NOMO-1 treated with DMSO at 0.1 percent for 48 hours (cell line): ENCODE measurements at regions not wholly inside any gene's neighbourhood (a gene's known extent, or its start where the extent isn't known, plus 50 kb on each side); places are given as distances from the start of the nearest gene placed in this dataset.
A peak's percentile ranks its signal among the peaks of the same experiment; 100 is the strongest.
"Not testable (repeated sequence)": the region's sequence is repeated elsewhere in the genome, so short reads cannot be mapped to it uniquely, and the experiment has no call there.

Source experiments
- DNase-seq: peaks from one replicate; lab custom pipeline; 2025; ENCODE audit not compliant: unreplicated experiment; lab: John Stamatoyannopoulos, UW

GRCh38 chr5:17364987-17365810 is 132.8 kb upstream of the TAF11L2 start:
- DNase-seq, result no peak

- DNase-seq, result no peak
These were observed 132.3 kb upstream of the TAF11L2 start for GRCh38 chr5:17365811-17366138.

- DNase-seq, result no peak
These were observed 130.7 kb upstream of the TAF11L2 start for GRCh38 chr5:17367256-17367840.

GRCh38 chr5:17370651-17371050 is 127.4 kb upstream of the TAF11L2 start:
- no peak for DNase-seq

GRCh38 chr5:17373406-17373805 is 124.6 kb upstream of the TAF11L2 start:
- peak; percentile 70 for DNase-seq

- DNase-seq, result no peak
These were observed 124.0 kb upstream of the TAF11L2 start for GRCh38 chr5:17373814-17374556.

GRCh38 chr5:17374973-17375742 is 122.9 kb upstream of the TAF11L2 start:
- no peak for DNase-seq

GRCh38 chr5:17375886-17376285 is 122.1 kb upstream of the TAF11L2 start:
- DNase-seq, result not testable (repeated sequence)

GRCh38 chr5:17378346-17378997 is 119.6 kb upstream of the TAF11L2 start:
- DNase-seq, result no peak

GRCh38 chr5:17379100-17379951 is 118.7 kb upstream of the TAF11L2 start:
- peak; percentile 78 for DNase-seq

GRCh38 chr5:17381932-17382331 is 116.1 kb upstream of the TAF11L2 start:
- peak; percentile 100 for DNase-seq

- DNase-seq, result no peak
These were observed 114.5 kb upstream of the TAF11L2 start for GRCh38 chr5:17383526-17383925.

GRCh38 chr5:17384181-17384580 is 113.8 kb upstream of the TAF11L2 start:
- no peak for DNase-seq

GRCh38 chr5:17388717-17389116 is 109.3 kb upstream of the TAF11L2 start:
- DNase-seq, result no peak

- DNase-seq, result no peak
These were observed 103.9 kb upstream of the TAF11L2 start for GRCh38 chr5:17394086-17394485.

GRCh38 chr5:17395106-17395880 is 102.7 kb upstream of the TAF11L2 start:
- no peak for DNase-seq

GRCh38 chr5:17396247-17396646 is 101.8 kb upstream of the TAF11L2 start:
- DNase-seq, result no peak

- peak; percentile 58 for DNase-seq
These were observed 99.6 kb upstream of the TAF11L2 start for GRCh38 chr5:17398431-17398830.
